GM23338 (cell line): ENCODE measurements at regions not wholly inside any gene's neighbourhood (a gene's known extent, or its start where the extent isn't known, plus 50 kb on each side); places are given as distances from the start of the nearest gene placed in this dataset.
A peak's percentile ranks its signal among the peaks of the same experiment; 100 is the strongest.

ENCODE experiments used
- ATAC-seq: fragments of 200-7000 bp; cut with Tn5 transposase; 3 replicates; pipeline ENCODE4 v1.9.1; 2020
- DNase-seq: peaks from one replicate; pipeline ENCODE4 v3.0.0-alpha.2; 2015; ENCODE audit warnings: low spot score
- H2AFZ ChIP-seq: fragments of 200-600 bp; sonication (generic); 2 replicates; pipeline ENCODE4 v1.8.0; 2016; ENCODE audit warnings: antibody characterized with exemption, mild to moderate bottlenecking, moderate library complexity
- H3F3A ChIP-seq: fragments of 200-600 bp; sonication (generic); replicated peaks from 2 replicates; pipeline ENCODE4 v1.8.0; 2017; ENCODE audit warnings: antibody characterized with exemption, mixed run types, low read depth
- H3K27ac ChIP-seq: fragments of 200-600 bp; sonication (generic); 2 replicates; pipeline ENCODE4 v1.6.1; 2016; ENCODE audit warnings: low read depth
- H3K27me3 ChIP-seq: fragments of 200-600 bp; sonication (generic); 2 replicates; pipeline ENCODE4 v1.8.0; 2016; ENCODE audit warnings: mild to moderate bottlenecking, mixed run types, moderate library complexity; ENCODE audit not compliant: insufficient read depth
- H3K36me3 ChIP-seq: fragments of 200-600 bp; sonication (generic); 2 replicates; pipeline ENCODE4 v1.8.0; 2016; ENCODE audit warnings: mild to moderate bottlenecking; ENCODE audit not compliant: insufficient read depth
- H3K4me1 ChIP-seq: fragments of 200-600 bp; sonication (generic); 2 replicates; pipeline ENCODE4 v1.8.0; 2016; ENCODE audit warnings: mild to moderate bottlenecking, moderate library complexity; ENCODE audit not compliant: insufficient read depth
- H3K4me2 ChIP-seq: fragments of 200-600 bp; sonication (generic); 2 replicates; pipeline ENCODE4 v1.7.1; 2017; ENCODE audit warnings: mixed run types
- H3K4me3 ChIP-seq: fragments of 200-600 bp; sonication (generic); 2 replicates; pipeline ENCODE4 v1.6.1; 2016; ENCODE audit warnings: mixed run types
- H3K79me2 ChIP-seq: fragments of 200-600 bp; sonication (generic); replicated peaks from 2 replicates; pipeline ENCODE4 v1.8.0; 2017; ENCODE audit warnings: mild to moderate bottlenecking; ENCODE audit not compliant: insufficient read depth
- H3K9me2 ChIP-seq: fragments of 200-600 bp; sonication (generic); 2 replicates; pipeline ENCODE4 v1.8.0; 2017; ENCODE audit not compliant: insufficient read depth
- H4K20me1 ChIP-seq: fragments of 200-600 bp; sonication (generic); replicated peaks from 2 replicates; pipeline ENCODE4 v1.8.0; 2017; ENCODE audit warnings: mild to moderate bottlenecking; ENCODE audit not compliant: insufficient read depth
- H3K27ac Mint-ChIP-seq: 2 replicates; pipeline ENCODE4 v1.8.0; 2020; ENCODE audit warnings: inconsistent platforms, mild to moderate bottlenecking, moderate library complexity, mixed read lengths
- H3K27me3 Mint-ChIP-seq: 3 replicates; pipeline ENCODE4 v1.8.0; 2022; ENCODE audit warnings: low read depth, mild to moderate bottlenecking, moderate library complexity, mixed read lengths, inconsistent platforms; ENCODE audit not compliant: insufficient read depth, poor library complexity
- H3K36me3 Mint-ChIP-seq: 3 replicates; pipeline ENCODE4 v1.8.0; 2021; ENCODE audit warnings: low read depth, mild to moderate bottlenecking, inconsistent platforms, moderate library complexity, mixed read lengths
- H3K4me1 Mint-ChIP-seq: 3 replicates; pipeline ENCODE4 v1.8.0; 2020; ENCODE audit warnings: mild to moderate bottlenecking, inconsistent platforms, mixed read lengths
- H3K4me3 Mint-ChIP-seq: 3 replicates; pipeline ENCODE4 v1.8.0; 2021; ENCODE audit warnings: moderate library complexity, mild to moderate bottlenecking, inconsistent platforms, mixed read lengths
- H3K9me3 Mint-ChIP-seq: 3 replicates; pipeline ENCODE4 v1.8.0; 2020; ENCODE audit warnings: moderate library complexity, mild to moderate bottlenecking, inconsistent platforms, mixed read lengths
- CREB1 ChIP-seq: fragments of 250-450 bp; sonication (Bioruptor Pico); IDR thresholded peaks from 2 replicates; pipeline ENCODE4 v1.5.0; 2020; ENCODE audit warnings: low read depth, mild to moderate bottlenecking, moderate library complexity
- CTCF ChIP-seq, 2 experiments: fragments of 200-600 bp in 1 of 2; sonication (generic) in 1 of 2; conservative IDR thresholded peaks; 2 replicates each; pipeline versions ENCODE4 v1.5.1 to v1.6.1; 2016 to 2017; ENCODE audit warnings: antibody characterized with exemption in 2 of 2, low read depth in 2 of 2, mild to moderate bottlenecking in 2 of 2, moderate library complexity in 1 of 2
- ETS1 ChIP-seq: IDR thresholded peaks from 2 replicates; pipeline ENCODE4 v1.6.1; 2016; ENCODE audit warnings: antibody characterized with exemption
- EZH2 ChIP-seq: fragments of 200-600 bp; sonication (generic); IDR thresholded peaks from one replicate; pipeline ENCODE4 v1.8.0; 2017; ENCODE audit warnings: antibody characterized with exemption, mild to moderate bottlenecking, low read depth; ENCODE audit not compliant: unreplicated experiment
- EZH2phosphoT487 ChIP-seq: fragments of 200-600 bp; sonication (generic); IDR thresholded peaks from one replicate; pipeline ENCODE4 v1.8.1; 2018; ENCODE audit warnings: antibody characterized with exemption; ENCODE audit not compliant: unreplicated experiment
- JUNB ChIP-seq: IDR thresholded peaks from one replicate; pipeline ENCODE4 v1.6.1; 2016; ENCODE audit warnings: antibody characterized with exemption; ENCODE audit not compliant: unreplicated experiment
- REST ChIP-seq: IDR thresholded peaks from one replicate; pipeline ENCODE4 v1.6.1; 2018; ENCODE audit warnings: antibody characterized with exemption; ENCODE audit not compliant: unreplicated experiment
- STAT1 ChIP-seq: IDR thresholded peaks from one replicate; pipeline ENCODE4 v1.6.1; 2016; ENCODE audit warnings: antibody characterized with exemption; ENCODE audit not compliant: unreplicated experiment
- ZNF114 ChIP-seq: fragments of 250-450 bp; sonication (Bioruptor Pico); IDR thresholded peaks from 2 replicates; pipeline ENCODE4 v1.5.0; 2020; ENCODE audit warnings: mild to moderate bottlenecking, moderate library complexity
- ZNF331 ChIP-seq: fragments of 250-450 bp; sonication (Bioruptor Pico); IDR thresholded peaks from 2 replicates; pipeline ENCODE4 v1.5.0; 2020; ENCODE audit warnings: low read depth, mild to moderate bottlenecking, moderate library complexity
- ZNF462 ChIP-seq: fragments of 250-450 bp; sonication (Bioruptor Pico); IDR thresholded peaks from 2 replicates; pipeline ENCODE4 v1.5.0; 2020; ENCODE audit warnings: mild to moderate bottlenecking, moderate library complexity

GRCh38 chr7:121798896-121799295 lies 74.1 kb upstream of the PTPRZ1 start:
- peak overlapping the region; percentile 97 for H3K27ac Mint-ChIP-seq
- Histone ChIP-seq H3K36me3 (no peaks in the 10 kb centered on the region), H4K20me1 (no peaks in the 10 kb centered on the region), H3K79me2 (no peaks in the 10 kb centered on the region), H3K4me1 (peaks cover 43% of the 10 kb centered on the region), H3K27ac (peak overlapping the region; percentile 94), H3K9me2 (0 out of 2 replicates have a peak, but pooled peaks cover 5% of the 10 kb centered on the region), H2AFZ (no peak overlapping the region), H3K27me3 (no peaks in the 10 kb centered on the region), H3K4me3 (no peak overlapping the region), H3K4me2 (peak overlapping the region; percentile 28), H3F3A (no peaks in the 10 kb centered on the region)
- peak overlapping the region; percentile 4; the same call in 2 of the 3 replicates for H3K4me3 Mint-ChIP-seq
- peaks cover 4% of the 10 kb centered on the region; the same call in 2 of the 3 replicates for H3K9me3 Mint-ChIP-seq
- peaks cover 7% of the 10 kb centered on the region for H3K27me3 Mint-ChIP-seq
- peaks cover 5% of the 10 kb centered on the region; the same call in 2 of the 3 replicates for H3K36me3 Mint-ChIP-seq
- no peak for TF ChIP-seq REST
- no peak for TF ChIP-seq ETS1
- TF ChIP-seq ZNF462: no peak
- TF ChIP-seq CTCF (conservative IDR thresholded peaks at IDR 0.05; ENCODE audit: low read depth in 2 of 2): no peak
- TF ChIP-seq JUNB: no peak
- no peak for TF ChIP-seq STAT1
- TF ChIP-seq EZH2: no peak
- TF ChIP-seq ZNF331 (CRISPR knock-in tag): no peak
- TF ChIP-seq CREB1: no peak
- TF ChIP-seq EZH2phosphoT487: no peak
- no peak for TF ChIP-seq ZNF114 (CRISPR knock-in tag)
- peaks cover 49% of the 10 kb centered on the region for H3K4me1 Mint-ChIP-seq
- peak; percentile 87 for DNase-seq
- peak; percentile 95 for ATAC-seq
